ENCODE measurements at regions not wholly inside any gene's neighbourhood (a gene's known extent, or its start where the extent isn't known, plus 50 kb on each side); places are given as distances from the start of the nearest gene placed in this dataset.

DNA sequence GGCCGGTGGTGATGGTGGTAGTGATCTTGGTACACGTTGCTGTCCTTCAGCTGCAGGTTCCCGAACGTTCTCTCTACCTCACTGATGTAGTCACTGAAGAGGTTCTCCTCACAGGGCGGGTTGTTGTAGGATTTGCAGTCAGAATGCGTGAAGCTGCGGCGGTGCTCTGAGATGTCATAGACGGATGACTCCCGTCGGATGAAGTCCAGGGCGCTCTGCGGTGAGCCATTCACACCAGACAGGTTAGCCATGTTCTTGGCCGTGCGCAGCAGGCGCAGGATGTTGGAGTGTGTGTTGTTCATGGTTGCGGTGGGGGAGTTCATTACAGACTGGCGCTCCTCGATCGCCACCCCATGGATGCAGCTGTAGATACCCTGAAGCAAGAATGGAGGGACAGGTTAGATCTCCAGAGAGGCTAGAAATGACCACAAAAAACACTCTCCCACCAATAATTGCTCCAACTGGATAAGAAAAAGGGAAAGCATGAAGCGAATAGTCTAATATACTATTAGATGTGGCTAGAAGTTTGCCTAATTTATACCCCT, 367.8 kb downstream of the EMP1 start:
- TF ChIP-seq EZH2 (IDR thresholded peaks at IDR 0.05; ENCODE audit: borderline replicate concordance, low read length) (no peak), CTCF (IDR thresholded peaks at IDR 0.05; ENCODE audit: low read length) (no peak)

Data from OCI-LY1 (cell line).